ENCODE measurements at regions not wholly inside any gene's neighbourhood (a gene's known extent, or its start where the extent isn't known, plus 50 kb on each side); places are given as distances from the start of the nearest gene placed in this dataset.

GRCh38 chr18:75823471-75823870 is 396.0 kb upstream of the SMIM21 start:
- Mint-ChIP-seq H3K9me3 (no peaks in the 10 kb centered on the region), H3K4me3 (no peak overlapping the region), H3K27me3 (ENCODE audit: insufficient read depth) (peaks cover 2% of the 10 kb centered on the region), H3K27ac (no peak overlapping the region), H3K4me1 (peaks cover 29% of the 10 kb centered on the region), H3K36me3 (ENCODE audit: low read depth) (no peaks in the 10 kb centered on the region)
- Histone ChIP-seq H3K4me3 (ENCODE audit: low read length) (no peak overlapping the region), H3K9me3 (ENCODE audit: control insufficient read depth, low read length) (no peaks in the 10 kb centered on the region), H3K27ac (ENCODE audit: low read depth, low read length) (no peak overlapping the region), H3K36me3 (ENCODE audit: control insufficient read depth, insufficient read depth, low read length) (no peaks in the 10 kb centered on the region), H3K9ac (ENCODE audit: extremely low read depth, low read length, poor library complexity, severe bottlenecking) (no peak overlapping the region), H3K27me3 (ENCODE audit: control insufficient read depth, insufficient read depth, low read length, poor library complexity, severe bottlenecking) (no peaks in the 10 kb centered on the region), H3K4me1 (ENCODE audit: control insufficient read depth, insufficient read depth, low read length) (peaks cover 3% of the 10 kb centered on the region)
- peak; percentile 17 for DNase-seq
- WGBS, 2 experiments (ENCODE audit: insufficient coverage in 1 of 2, insufficient read length in 1 of 2): 87 to 100% methylated on average over 2 of the region's 2 CpGs
- TF ChIP-seq CTCF (conservative IDR thresholded peaks at IDR 0.05): no peak

DNA sequence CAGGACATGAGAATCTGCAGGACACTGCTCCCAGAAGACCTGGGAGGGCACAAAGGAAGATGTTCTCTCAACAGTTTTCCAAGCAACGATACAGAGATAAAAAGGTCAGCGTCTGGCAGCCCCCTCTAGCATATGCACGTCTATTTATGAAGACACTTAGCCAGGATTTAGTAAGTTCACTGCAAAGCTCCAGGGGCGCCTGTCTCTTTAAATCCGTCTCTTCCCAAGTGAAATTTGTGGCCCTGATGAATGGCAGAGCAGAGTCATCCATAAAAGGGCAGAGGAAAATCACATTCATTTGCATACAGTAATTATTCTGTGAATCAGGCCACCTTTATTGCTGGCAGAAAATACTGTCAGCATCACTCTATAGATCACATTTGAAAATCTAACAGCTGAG is 390.9 kb upstream of the SMIM21 start:
- Histone ChIP-seq H3K36me3 (ENCODE audit: control insufficient read depth, insufficient read depth, low read length) (no peaks in the 10 kb centered on the region), H3K27ac (ENCODE audit: low read depth, low read length) (no peak overlapping the region), H3K4me1 (ENCODE audit: control insufficient read depth, insufficient read depth, low read length) (no peaks in the 10 kb centered on the region), H3K4me3 (ENCODE audit: low read length) (no peak overlapping the region), H3K27me3 (ENCODE audit: control insufficient read depth, insufficient read depth, low read length, poor library complexity, severe bottlenecking) (no peaks in the 10 kb centered on the region), H3K9me3 (ENCODE audit: control insufficient read depth, low read length) (no peaks in the 10 kb centered on the region), H3K9ac (ENCODE audit: extremely low read depth, low read length, poor library complexity, severe bottlenecking) (no peak overlapping the region)
- no peaks in the 10 kb centered on the region for H3K9me3 Mint-ChIP-seq
- peaks cover 2% of the 10 kb centered on the region for H3K4me1 Mint-ChIP-seq
- H3K36me3 Mint-ChIP-seq (ENCODE audit: low read depth): no peaks in the 10 kb centered on the region
- no peak overlapping the region for H3K27ac Mint-ChIP-seq
- no peak for DNase-seq
- H3K27me3 Mint-ChIP-seq (ENCODE audit: insufficient read depth): no peaks in the 10 kb centered on the region
- TF ChIP-seq CTCF (conservative IDR thresholded peaks at IDR 0.05): no peak
- no peak overlapping the region for H3K4me3 Mint-ChIP-seq
- 88 to 95% methylated on average over 5 of the region's 5 CpGs for WGBS, 2 experiments (ENCODE audit: insufficient coverage in 1 of 2, insufficient read length in 1 of 2)

DNA sequence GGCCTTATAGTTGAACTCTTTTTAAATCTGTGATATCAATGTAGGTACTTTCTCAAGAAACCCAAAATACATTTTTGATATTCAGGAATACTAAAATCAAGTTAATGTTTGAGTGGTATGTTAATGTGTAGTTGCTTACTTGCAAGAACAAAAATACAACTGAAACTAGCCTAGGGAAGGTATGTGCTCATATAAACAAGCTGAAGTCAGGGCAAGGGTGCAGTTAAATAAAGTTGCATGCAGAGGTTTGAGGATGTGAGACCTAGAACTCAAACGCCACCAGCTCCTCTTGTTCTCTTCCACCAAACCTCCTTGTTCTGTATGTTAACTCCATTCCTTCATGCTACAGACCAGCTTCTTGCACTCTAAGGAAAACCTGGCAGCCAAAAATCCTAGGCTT is 388.3 kb upstream of the SMIM21 start:
- H3K4me1 Mint-ChIP-seq: peaks cover 4% of the 10 kb centered on the region
- H3K4me1 ChIP-seq (ENCODE audit: control insufficient read depth, insufficient read depth, low read length): no peaks in the 10 kb centered on the region
- H3K9me3 Mint-ChIP-seq: no peaks in the 10 kb centered on the region
- H3K27me3 ChIP-seq (ENCODE audit: control insufficient read depth, insufficient read depth, low read length, poor library complexity, severe bottlenecking): no peaks in the 10 kb centered on the region
- no peak overlapping the region for H3K27ac ChIP-seq (ENCODE audit: low read depth, low read length)
- H3K36me3 Mint-ChIP-seq (ENCODE audit: low read depth): no peaks in the 10 kb centered on the region
- H3K36me3 ChIP-seq (ENCODE audit: control insufficient read depth, insufficient read depth, low read length): no peaks in the 10 kb centered on the region
- 73% methylated on average over 1 of the region's 1 CpG; no CpG with 5 or more reads in 1 of the 2 experiments for WGBS, 2 experiments (ENCODE audit: insufficient coverage in 1 of 2, insufficient read length in 1 of 2)
- H3K27ac Mint-ChIP-seq: no peak overlapping the region
- H3K4me3 ChIP-seq (ENCODE audit: low read length): no peak overlapping the region
- no peaks in the 10 kb centered on the region for H3K9me3 ChIP-seq (ENCODE audit: control insufficient read depth, low read length)
- no peak for DNase-seq
- H3K9ac ChIP-seq (ENCODE audit: extremely low read depth, low read length, poor library complexity, severe bottlenecking): no peak overlapping the region
- no peaks in the 10 kb centered on the region for H3K27me3 Mint-ChIP-seq (ENCODE audit: insufficient read depth)
- no peak overlapping the region for H3K4me3 Mint-ChIP-seq
- TF ChIP-seq CTCF (conservative IDR thresholded peaks at IDR 0.05): no peak

Measured in endodermal cell (in vitro differentiated cells).